Tibial nerve (tissue), 4 donors: ENCODE measurements at regions not wholly inside any gene's neighbourhood (a gene's known extent, or its start where the extent isn't known, plus 50 kb on each side); places are given as distances from the start of the nearest gene placed in this dataset.

Experiments
- DNase-seq, 2 donors: peaks; one replicate each; pipeline ENCODE4 v3.0.0-alpha.2; 2019; ENCODE audit warnings: low spot score in 2 of 2
- H3K27ac ChIP-seq, 4 donors: fragments of 200-600 bp; sonication (generic) in 3 of 4; one replicate each; pipeline ENCODE4 v1.5.1; 2017 to 2019; ENCODE audit warnings: mild to moderate bottlenecking in 1 of 4
- H3K27me3 ChIP-seq, 2 donors: fragments of 200-600 bp; sonication (generic) in 1 of 2; one replicate each; pipeline versions ENCODE4 v1.5.1 to v1.6.0; 2017 to 2019
- H3K36me3 ChIP-seq, 3 donors: fragments of 200-600 bp; sonication (generic); one replicate each; pipeline ENCODE4 v1.5.1; 2018 to 2019
- H3K4me1 ChIP-seq, 4 donors: fragments of 200-600 bp; sonication (generic) in 3 of 4; one replicate each; pipeline ENCODE4 v1.5.1; 2017 to 2019
- H3K4me3 ChIP-seq, 4 donors: fragments of 200-600 bp; sonication (generic) in 3 of 4; one replicate each; pipeline ENCODE4 v1.5.1; 2017 to 2019; ENCODE audit warnings: mild to moderate bottlenecking in 1 of 4, moderate library complexity in 1 of 4
- H3K9me3 ChIP-seq, 4 donors: fragments of 200-600 bp; sonication (generic) in 3 of 4; one replicate each; pipeline ENCODE4 v1.5.1; 2017 to 2019
- CTCF ChIP-seq, 5 experiments: fragments of 200-600 bp in 3 of 5; fragments of 450-650 bp in 2 of 5; sonication (generic) in 3 of 5; IDR thresholded peaks; one replicate each; pipeline ENCODE4 v1.5.1; 2016 to 2019; ENCODE audit warnings: antibody characterized with exemption in 5 of 5, mild to moderate bottlenecking in 3 of 5, moderate library complexity in 2 of 5
- EP300 ChIP-seq, 2 donors: sonication (generic); formaldehyde crosslinking; IDR thresholded peaks; one replicate each; pipeline ENCODE4 v1.6.1; 2017; ENCODE audit warnings: antibody characterized with exemption in 2 of 2, mild to moderate bottlenecking in 1 of 2
- POLR2A ChIP-seq, 2 donors: fragments of 450-650 bp; IDR thresholded peaks; one replicate each; pipeline ENCODE4 v1.6.1; 2017; ENCODE audit warnings: antibody characterized with exemption in 2 of 2, mild to moderate bottlenecking in 2 of 2, moderate library complexity in 2 of 2
- WGBS, 2 donors: methylation state at CpG; one replicate each; pipeline ENCODE4 v1.1.5; 2018; 5-methylcytosine and 5-hydroxymethylcytosine counted together

GRCh38 chr12:115020091-115020490 is 336.1 kb upstream of the TBX3 start:
- Histone ChIP-seq H3K4me3 (no peak overlapping the region), H3K27ac (no peak overlapping the region), H3K9me3 (peaks cover 0 to 12% (median 0%) of the 10 kb centered on the region in 4 donors), H3K4me1 (peaks cover 0 to 12% (median 0%) of the 10 kb centered on the region in 4 donors), H3K27me3 (no peaks in the 10 kb centered on the region), H3K36me3 (no peaks in the 10 kb centered on the region)
- no peak for DNase-seq
- no peak for TF ChIP-seq POLR2A (IDR thresholded peaks at IDR 0.05)
- TF ChIP-seq EP300 (IDR thresholded peaks at IDR 0.05): no peak
- TF ChIP-seq CTCF (IDR thresholded peaks at IDR 0.05): no peak

GRCh38 chr12:115017346-115017745 is 333.4 kb upstream of the TBX3 start:
- H3K27ac ChIP-seq: no peak overlapping the region
- no peak overlapping the region for H3K4me3 ChIP-seq
- WGBS, 2 donors: 53 to 57% methylated on average over 2 of the region's 2 CpGs
- peaks cover 0 to 12% (median 0%) of the 10 kb centered on the region in 4 donors for H3K9me3 ChIP-seq
- TF ChIP-seq CTCF (IDR thresholded peaks at IDR 0.05): no peak
- no peak for TF ChIP-seq EP300 (IDR thresholded peaks at IDR 0.05)
- no peak for TF ChIP-seq POLR2A (IDR thresholded peaks at IDR 0.05)
- no peaks in the 10 kb centered on the region for H3K36me3 ChIP-seq
- peaks cover 0 to 22% (median 9%) of the 10 kb centered on the region in 4 donors for H3K4me1 ChIP-seq
- no peaks in the 10 kb centered on the region for H3K27me3 ChIP-seq
- DNase-seq: no peak

- no peak overlapping the region for H3K4me3 ChIP-seq
- H3K9me3 ChIP-seq: peaks cover 0 to 4% (median 0%) of the 10 kb centered on the region in 4 donors
- TF ChIP-seq POLR2A (IDR thresholded peaks at IDR 0.05) (no peak), CTCF (IDR thresholded peaks at IDR 0.05) (no peak), EP300 (IDR thresholded peaks at IDR 0.05) (no peak)
- WGBS, 2 donors: 18 to 22% methylated on average over 15 of the region's 15 CpGs
- peak overlapping the region in 2 of 4 donors; percentile 29 to 47 for H3K27ac ChIP-seq
- H3K4me1 ChIP-seq: peaks cover 0 to 22% (median 9%) of the 10 kb centered on the region in 4 donors
- DNase-seq: no peak
- no peaks in the 10 kb centered on the region for H3K27me3 ChIP-seq
- H3K36me3 ChIP-seq: no peaks in the 10 kb centered on the region
Observed at GRCh38 chr12:115013236-115013981, 329.4 kb upstream of the TBX3 start.

- Histone ChIP-seq H3K27ac (peak overlapping the region in 1 of 4 donors; percentile 29), H3K9me3 (peaks cover 0 to 4% (median 0%) of the 10 kb centered on the region in 4 donors)
- no peak for DNase-seq
Observed at GRCh38 chr12:115012861-115013235, 328.9 kb upstream of the TBX3 start.

More at GRCh38 chr12:115012861-115013235, 328.9 kb upstream of the TBX3 start:
- Histone ChIP-seq H3K4me1 (peaks cover 0 to 22% (median 9%) of the 10 kb centered on the region in 4 donors), H3K4me3 (no peak overlapping the region), H3K36me3 (no peaks in the 10 kb centered on the region), H3K27me3 (no peaks in the 10 kb centered on the region)
- 46% methylated on average over 11 of the region's 11 CpGs for WGBS, 2 donors
- TF ChIP-seq CTCF (IDR thresholded peaks at IDR 0.05) (no peak), POLR2A (IDR thresholded peaks at IDR 0.05) (no peak), EP300 (IDR thresholded peaks at IDR 0.05) (no peak)
